GM18861 (cell line): ENCODE measurements at regions not wholly inside any gene's neighbourhood (a gene's known extent, or its start where the extent isn't known, plus 50 kb on each side); places are given as distances from the start of the nearest gene placed in this dataset.

Experiments used
- ATAC-seq: cut with Tn5 transposase; IDR thresholded peaks from one replicate; pipeline ENCODE4 v1.9.1; 2021; ENCODE audit not compliant: unreplicated experiment

GRCh38 chr4:31051565-31051964 is 331.4 kb downstream of the PCDH7 start:
- ATAC-seq = no peak

GRCh38 chr4:31052519-31052918 is 332.4 kb downstream of the PCDH7 start:
- no peak for ATAC-seq

GRCh38 chr4:31053451-31053850 is 333.3 kb downstream of the PCDH7 start:
- no peak for ATAC-seq

GRCh38 chr4:31054295-31054694 is 334.1 kb downstream of the PCDH7 start:
- no peak for ATAC-seq

GRCh38 chr4:31058656-31059055 is 338.5 kb downstream of the PCDH7 start:
- ATAC-seq = no peak

GRCh38 chr4:31059753-31060522 is 339.8 kb downstream of the PCDH7 start:
- ATAC-seq = no peak

GRCh38 chr4:31065086-31065485 is 344.9 kb downstream of the PCDH7 start:
- no peak for ATAC-seq

- no peak for ATAC-seq
Observed at GRCh38 chr4:31068257-31069075, 348.3 kb downstream of the PCDH7 start.

- ATAC-seq = no peak
Observed at GRCh38 chr4:31069151-31069550, 349.0 kb downstream of the PCDH7 start.

- ATAC-seq = no peak
Observed at GRCh38 chr4:31071508-31072486, 351.6 kb downstream of the PCDH7 start.

GRCh38 chr4:31075969-31076368 is 355.8 kb downstream of the PCDH7 start:
- no peak for ATAC-seq

- ATAC-seq = no peak
Observed at GRCh38 chr4:31078661-31079060, 358.5 kb downstream of the PCDH7 start.

GRCh38 chr4:31080887-31081286 is 360.7 kb downstream of the PCDH7 start:
- no peak for ATAC-seq

- no peak for ATAC-seq
Observed at GRCh38 chr4:31081366-31081765, 361.2 kb downstream of the PCDH7 start.

- ATAC-seq = no peak
Observed at GRCh38 chr4:31083456-31083855, 363.3 kb downstream of the PCDH7 start.

GRCh38 chr4:31084806-31085416 is 364.7 kb downstream of the PCDH7 start:
- no peak for ATAC-seq

- ATAC-seq = no peak
Observed at GRCh38 chr4:31085689-31086088, 365.5 kb downstream of the PCDH7 start.

GRCh38 chr4:31086756-31087330 is 366.7 kb downstream of the PCDH7 start:
- ATAC-seq = no peak

- no peak for ATAC-seq
Observed at GRCh38 chr4:31088600-31089230, 368.5 kb downstream of the PCDH7 start.

GRCh38 chr4:31089815-31090214 is 369.6 kb downstream of the PCDH7 start:
- ATAC-seq = no peak
